Right atrium auricular region (tissue), 2 donors: ENCODE measurements at regions not wholly inside any gene's neighbourhood (a gene's known extent, or its start where the extent isn't known, plus 50 kb on each side); places are given as distances from the start of the nearest gene placed in this dataset.

Experiments used
- DNase-seq: peaks from one replicate; pipeline ENCODE4 v3.0.0-alpha.2; 2019; ENCODE audit warnings: low spot score
- H3K27ac ChIP-seq, 2 donors: fragments of 200-600 bp; sonication (generic); 1 replicate in 1 of 2; 2 replicates in 1 of 2; pipeline ENCODE4 v1.5.1; 2016 to 2019
- H3K27me3 ChIP-seq, 2 donors: fragments of 200-600 bp; sonication (generic); one replicate each; pipeline versions ENCODE4 v1.5.1 to v1.6.0; 2017 to 2019
- H3K36me3 ChIP-seq: fragments of 200-600 bp; sonication (generic); one replicate; pipeline ENCODE4 v1.5.1; 2016
- H3K4me1 ChIP-seq, 2 donors: fragments of 200-600 bp; sonication (generic); one replicate each; pipeline versions ENCODE4 v1.5.1 to v1.6.0; 2017 to 2019
- H3K4me3 ChIP-seq, 2 donors: fragments of 200-600 bp; sonication (generic); 1 replicate in 1 of 2; 2 replicates in 1 of 2; pipeline ENCODE4 v1.5.1; 2017 to 2019; ENCODE audit warnings: mild to moderate bottlenecking in 1 of 2, moderate library complexity in 1 of 2
- H3K9me3 ChIP-seq, 2 donors: fragments of 200-600 bp; sonication (generic); one replicate each; pipeline ENCODE4 v1.5.1; 2019
- CTCF ChIP-seq, 2 donors: fragments of 200-600 bp; sonication (generic); IDR thresholded peaks; one replicate each; pipeline ENCODE4 v1.5.1; 2019; ENCODE audit warnings: antibody characterized with exemption in 2 of 2

GRCh38 chr20:16974080-16974854 is 226.1 kb downstream of the OTOR start:
- no peaks in the 10 kb centered on the region for H3K4me1 ChIP-seq
- no peak overlapping the region for H3K27ac ChIP-seq
- DNase-seq: no peak
- no peak overlapping the region for H3K4me3 ChIP-seq
- H3K36me3 ChIP-seq: no peaks in the 10 kb centered on the region
- no peak for TF ChIP-seq CTCF (IDR thresholded peaks at IDR 0.05)
- no peaks in the 10 kb centered on the region for H3K27me3 ChIP-seq
- peaks cover 0 to 7% of the 10 kb centered on the region in 2 donors for H3K9me3 ChIP-seq

DNA sequence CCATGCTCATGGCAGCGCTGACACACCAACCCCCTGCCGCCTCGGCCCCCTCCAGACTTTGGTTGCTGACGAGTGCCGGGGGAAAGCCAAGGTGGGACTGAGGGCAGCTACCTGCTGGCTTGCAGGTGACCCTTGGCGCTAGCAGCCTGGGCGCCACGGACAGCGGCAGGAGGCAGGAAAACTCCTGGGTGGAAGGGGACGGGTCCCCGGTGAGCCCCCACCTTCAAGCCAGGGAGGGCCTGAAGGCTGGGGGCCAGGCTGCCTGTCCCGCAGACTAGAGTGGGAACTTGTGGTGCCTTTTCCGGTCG is 226.7 kb downstream of the OTOR start:
- Histone ChIP-seq H3K27ac (no peak overlapping the region), H3K9me3 (peaks cover 0 to 7% of the 10 kb centered on the region in 2 donors), H3K4me3 (no peak overlapping the region), H3K36me3 (no peaks in the 10 kb centered on the region), H3K27me3 (no peaks in the 10 kb centered on the region), H3K4me1 (no peaks in the 10 kb centered on the region)
- no peak for DNase-seq
- no peak for TF ChIP-seq CTCF (IDR thresholded peaks at IDR 0.05)

DNA sequence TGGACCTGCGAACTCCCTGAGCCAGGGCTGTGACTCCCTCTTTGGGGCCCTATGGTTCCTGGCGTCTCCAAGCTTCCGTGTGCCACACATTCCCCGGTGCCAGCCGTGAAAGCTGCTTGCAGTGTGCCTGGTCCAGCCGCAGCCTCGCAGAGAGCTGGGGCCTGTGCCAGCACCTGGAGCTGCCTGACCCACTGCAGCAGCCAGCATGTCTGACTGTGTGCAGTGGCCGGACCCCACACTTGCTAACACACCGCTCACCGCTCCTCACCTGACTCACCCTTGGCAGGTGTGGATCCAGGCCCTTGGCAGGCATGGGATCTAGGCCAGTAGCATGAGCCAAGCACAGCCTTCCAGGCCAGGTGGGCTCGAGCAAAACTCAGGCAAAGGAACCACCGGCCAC is 227.5 kb downstream of the OTOR start:
- Histone ChIP-seq H3K27me3 (no peaks in the 10 kb centered on the region), H3K9me3 (peaks cover 0 to 7% of the 10 kb centered on the region in 2 donors), H3K4me3 (no peak overlapping the region), H3K27ac (no peak overlapping the region), H3K36me3 (no peaks in the 10 kb centered on the region), H3K4me1 (no peaks in the 10 kb centered on the region)
- no peak for TF ChIP-seq CTCF (IDR thresholded peaks at IDR 0.05)
- DNase-seq: no peak

DNA sequence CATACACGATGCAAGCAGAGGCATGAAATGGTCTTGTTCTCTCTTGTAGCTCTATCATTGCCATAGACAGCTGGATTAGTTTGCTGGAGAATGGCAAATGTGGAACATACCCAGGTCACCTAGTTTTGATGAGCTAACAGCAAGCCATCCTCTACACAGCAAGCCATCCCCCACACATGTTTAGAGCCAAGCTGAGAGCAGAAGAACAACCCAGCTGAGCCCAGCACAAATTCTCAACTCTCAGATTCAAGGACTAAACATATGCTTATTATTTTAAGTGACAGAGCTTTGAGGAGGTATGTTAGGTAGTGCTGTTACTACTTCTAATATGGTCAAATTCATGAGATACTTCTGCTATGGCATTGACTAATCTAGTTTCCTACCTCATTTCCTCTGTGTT is 230.3 kb downstream of the OTOR start:
- Histone ChIP-seq H3K27me3 (no peaks in the 10 kb centered on the region), H3K4me3 (no peak overlapping the region), H3K27ac (no peak overlapping the region), H3K9me3 (peaks cover 0 to 7% of the 10 kb centered on the region in 2 donors), H3K36me3 (no peaks in the 10 kb centered on the region), H3K4me1 (no peaks in the 10 kb centered on the region)
- TF ChIP-seq CTCF (IDR thresholded peaks at IDR 0.05): no peak
- no peak for DNase-seq

DNA sequence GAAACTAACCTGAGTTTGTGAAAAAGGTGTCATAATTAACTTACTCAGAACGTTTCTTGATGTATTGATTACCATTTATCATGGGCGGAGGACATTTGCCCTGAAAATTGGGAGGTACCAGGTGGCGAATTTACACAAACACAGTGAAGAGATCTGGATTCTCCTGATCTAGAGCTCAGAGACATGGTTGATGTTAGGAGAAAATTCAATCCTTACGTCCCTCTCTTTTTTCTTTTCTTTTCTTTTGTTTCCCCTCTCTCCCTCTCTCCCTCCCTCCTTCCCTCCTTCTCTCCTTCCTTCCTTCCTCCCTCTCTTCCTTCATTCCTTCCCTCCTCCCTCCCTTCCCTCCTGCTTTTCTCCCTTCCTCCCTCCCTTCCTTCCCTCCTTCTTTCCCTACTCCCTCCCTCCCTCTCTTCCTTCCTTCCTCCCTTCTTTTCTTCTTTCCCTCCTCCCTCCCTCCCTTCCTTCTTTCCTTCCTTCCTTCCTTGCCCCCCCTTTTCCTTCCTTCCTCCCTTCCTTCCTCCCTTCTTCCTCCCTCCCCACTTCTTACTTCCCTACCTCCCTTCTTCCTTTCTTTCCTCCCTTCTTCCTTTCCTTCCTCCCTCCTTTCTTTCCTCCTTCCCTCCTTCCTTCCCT is 234.1 kb downstream of the OTOR start:
- no peak overlapping the region for H3K27ac ChIP-seq
- peaks cover 0 to 7% of the 10 kb centered on the region in 2 donors for H3K9me3 ChIP-seq
- H3K4me1 ChIP-seq: no peaks in the 10 kb centered on the region
- no peaks in the 10 kb centered on the region for H3K36me3 ChIP-seq
- no peak for TF ChIP-seq CTCF (IDR thresholded peaks at IDR 0.05)
- no peak for DNase-seq
- no peaks in the 10 kb centered on the region for H3K27me3 ChIP-seq
- no peak overlapping the region for H3K4me3 ChIP-seq
